ENCODE measurements at regions not wholly inside any gene's neighbourhood (a gene's known extent, or its start where the extent isn't known, plus 50 kb on each side); places are given as distances from the start of the nearest gene placed in this dataset.

DNA sequence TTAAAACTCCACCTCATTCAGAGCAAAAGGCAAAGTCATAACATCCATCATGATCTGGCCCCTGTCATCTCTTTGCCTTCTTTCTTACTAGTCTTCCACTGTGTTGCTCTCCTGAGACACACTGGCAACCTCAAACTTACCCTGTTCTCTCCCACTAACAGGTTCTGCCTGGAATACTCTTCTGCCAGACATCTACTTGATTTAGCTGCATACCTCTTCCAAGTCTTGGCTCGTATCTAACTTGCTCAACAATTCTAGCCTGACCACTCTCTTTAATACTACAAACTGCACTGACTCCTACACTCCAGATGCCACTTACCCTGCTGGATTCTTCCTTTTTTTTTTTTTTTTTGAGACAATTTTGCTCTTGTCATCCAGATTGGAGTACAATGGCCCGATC is 167.0 kb upstream of the MTPN start:
- Mint-ChIP-seq H3K27ac (ENCODE audit: unreplicated experiment) (no peak overlapping the region), H3K36me3 (ENCODE audit: unreplicated experiment) (no peaks in the 10 kb centered on the region), H3K27me3 (ENCODE audit: unreplicated experiment) (peaks cover 2% of the 10 kb centered on the region), H3K4me3 (ENCODE audit: unreplicated experiment) (no peak overlapping the region), H3K9me3 (ENCODE audit: unreplicated experiment) (no peaks in the 10 kb centered on the region), H3K4me1 (ENCODE audit: low read depth, unreplicated experiment) (peaks cover 15% of the 10 kb centered on the region)
- DNase-seq = no peak
- TF ChIP-seq CTCF (IDR thresholded peaks at IDR 0.05; ENCODE audit: partially characterized antibody, unreplicated experiment) = no peak

- no peak for TF ChIP-seq CTCF (IDR thresholded peaks at IDR 0.05; ENCODE audit: partially characterized antibody, unreplicated experiment)
- no peak for DNase-seq
- Mint-ChIP-seq H3K9me3 (ENCODE audit: unreplicated experiment) (no peaks in the 10 kb centered on the region), H3K4me3 (ENCODE audit: unreplicated experiment) (no peak overlapping the region), H3K27me3 (ENCODE audit: unreplicated experiment) (peaks cover 2% of the 10 kb centered on the region), H3K27ac (ENCODE audit: unreplicated experiment) (no peak overlapping the region), H3K36me3 (ENCODE audit: unreplicated experiment) (no peaks in the 10 kb centered on the region), H3K4me1 (ENCODE audit: low read depth, unreplicated experiment) (peaks cover 21% of the 10 kb centered on the region)
Observed at GRCh38 chr7:136143271-136143670, 166.1 kb upstream of the MTPN start.

DNA sequence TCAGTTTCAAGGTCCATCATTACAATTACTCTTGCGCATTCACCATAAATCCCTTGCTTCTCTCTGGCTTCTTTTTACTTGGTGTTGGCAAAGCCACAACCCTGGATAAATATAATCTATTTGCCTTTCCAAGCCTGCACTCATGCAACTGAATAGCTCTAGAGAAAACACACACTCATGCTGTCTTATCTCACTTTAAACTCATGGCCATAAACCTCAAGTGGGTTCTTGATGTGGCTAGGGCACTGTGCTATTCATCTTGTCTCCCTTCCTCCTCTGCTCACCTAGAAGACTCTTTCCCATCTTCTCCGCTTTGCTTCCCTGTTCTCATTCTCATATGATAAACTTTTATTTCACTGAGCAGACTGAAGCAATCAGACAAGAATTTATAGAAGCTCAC is 165.4 kb upstream of the MTPN start:
- Mint-ChIP-seq H3K4me3 (ENCODE audit: unreplicated experiment) (no peak overlapping the region), H3K9me3 (ENCODE audit: unreplicated experiment) (no peaks in the 10 kb centered on the region), H3K4me1 (ENCODE audit: low read depth, unreplicated experiment) (peaks cover 27% of the 10 kb centered on the region), H3K36me3 (ENCODE audit: unreplicated experiment) (no peaks in the 10 kb centered on the region), H3K27me3 (ENCODE audit: unreplicated experiment) (peaks cover 2% of the 10 kb centered on the region), H3K27ac (ENCODE audit: unreplicated experiment) (no peak overlapping the region)
- no peak for TF ChIP-seq CTCF (IDR thresholded peaks at IDR 0.05; ENCODE audit: partially characterized antibody, unreplicated experiment)
- DNase-seq = no peak

- Mint-ChIP-seq H3K4me1 (ENCODE audit: low read depth, unreplicated experiment) (peaks cover 41% of the 10 kb centered on the region), H3K36me3 (ENCODE audit: unreplicated experiment) (no peaks in the 10 kb centered on the region), H3K27ac (ENCODE audit: unreplicated experiment) (no peak overlapping the region), H3K27me3 (ENCODE audit: unreplicated experiment) (peaks cover 6% of the 10 kb centered on the region), H3K9me3 (ENCODE audit: unreplicated experiment) (peaks cover 5% of the 10 kb centered on the region), H3K4me3 (ENCODE audit: unreplicated experiment) (no peak overlapping the region)
- no peak for TF ChIP-seq CTCF (IDR thresholded peaks at IDR 0.05; ENCODE audit: partially characterized antibody, unreplicated experiment)
- no peak for DNase-seq
Observed at GRCh38 chr7:136140469-136140868, 163.3 kb upstream of the MTPN start.

DNA sequence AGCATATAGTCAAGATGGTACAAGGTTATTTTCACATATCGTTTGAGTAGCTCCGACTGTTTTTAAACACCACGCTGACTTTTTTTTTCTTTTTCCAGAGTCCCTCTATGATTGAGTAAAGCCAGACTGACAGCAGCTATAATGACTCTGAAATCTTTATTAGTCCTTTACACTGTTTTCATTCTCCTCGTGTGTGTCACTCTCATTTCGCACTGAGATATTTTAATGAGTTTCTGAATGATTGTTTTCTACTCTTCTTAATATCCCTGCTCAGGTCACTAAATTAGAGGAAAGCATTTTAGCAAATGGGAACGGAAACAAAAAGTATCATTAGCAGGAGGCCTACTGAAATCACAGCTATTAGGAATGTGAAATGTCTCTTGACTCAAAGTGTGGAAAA is 162.3 kb upstream of the MTPN start:
- Mint-ChIP-seq H3K27ac (ENCODE audit: unreplicated experiment) (peak overlapping the region; percentile 6), H3K36me3 (ENCODE audit: unreplicated experiment) (no peaks in the 10 kb centered on the region), H3K9me3 (ENCODE audit: unreplicated experiment) (peaks cover 5% of the 10 kb centered on the region), H3K27me3 (ENCODE audit: unreplicated experiment) (peaks cover 6% of the 10 kb centered on the region), H3K4me1 (ENCODE audit: low read depth, unreplicated experiment) (peaks cover 45% of the 10 kb centered on the region), H3K4me3 (ENCODE audit: unreplicated experiment) (peak overlapping the region; percentile 6)
- TF ChIP-seq CTCF (IDR thresholded peaks at IDR 0.05; ENCODE audit: partially characterized antibody, unreplicated experiment) = no peak
- DNase-seq = no peak

Data from glutamatergic neuron (in vitro differentiated cells).